ENCODE measurements at regions not wholly inside any gene's neighbourhood (a gene's known extent, or its start where the extent isn't known, plus 50 kb on each side); places are given as distances from the start of the nearest gene placed in this dataset.
"Not testable (repeated sequence)": the region's sequence is repeated elsewhere in the genome, so short reads cannot be mapped to it uniquely, and the experiment has no call there.

DNA sequence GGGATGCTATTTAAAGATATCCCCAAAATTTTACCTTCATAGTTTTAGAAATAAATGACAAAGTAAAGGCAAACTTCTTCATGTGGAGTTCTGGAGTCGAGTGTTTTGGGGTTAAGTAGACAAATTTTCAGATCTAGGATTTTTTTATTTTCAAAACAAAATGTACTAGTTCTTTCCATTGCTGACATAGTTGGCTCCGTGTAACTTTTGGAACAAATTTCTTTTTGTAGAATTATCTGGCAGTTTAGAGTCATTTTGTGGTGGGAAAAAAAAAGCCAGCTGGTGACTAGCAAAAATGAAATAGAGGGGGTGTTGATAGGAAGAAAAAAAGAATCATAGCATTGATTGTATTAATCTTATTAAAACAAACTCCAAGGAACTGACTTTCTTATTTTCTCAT, 131.6 kb upstream of the TCF21 start:
- DNase-seq = no peak

- DNase-seq = no peak
Observed at GRCh38 chr6:133758815-133759335, 130.0 kb upstream of the TCF21 start.

DNA sequence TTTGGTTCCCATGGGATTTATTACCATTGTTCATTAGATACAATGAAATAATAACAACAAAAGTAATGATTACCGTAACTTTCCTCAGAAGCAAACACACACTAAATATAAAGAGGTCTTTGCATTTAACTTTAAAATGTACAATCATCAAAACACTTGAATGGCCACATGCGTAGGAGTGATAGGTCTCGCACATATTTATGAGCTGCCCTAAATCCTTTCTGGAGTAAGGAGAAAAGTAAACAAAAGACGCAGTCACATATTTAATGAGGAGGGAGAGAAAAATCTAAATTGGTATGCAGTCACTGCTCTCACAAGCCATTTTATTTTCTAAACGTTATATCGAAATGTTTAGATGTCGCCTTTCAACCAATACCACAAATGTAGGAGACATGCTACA, 129.4 kb upstream of the TCF21 start:
- DNase-seq = no peak

DNA sequence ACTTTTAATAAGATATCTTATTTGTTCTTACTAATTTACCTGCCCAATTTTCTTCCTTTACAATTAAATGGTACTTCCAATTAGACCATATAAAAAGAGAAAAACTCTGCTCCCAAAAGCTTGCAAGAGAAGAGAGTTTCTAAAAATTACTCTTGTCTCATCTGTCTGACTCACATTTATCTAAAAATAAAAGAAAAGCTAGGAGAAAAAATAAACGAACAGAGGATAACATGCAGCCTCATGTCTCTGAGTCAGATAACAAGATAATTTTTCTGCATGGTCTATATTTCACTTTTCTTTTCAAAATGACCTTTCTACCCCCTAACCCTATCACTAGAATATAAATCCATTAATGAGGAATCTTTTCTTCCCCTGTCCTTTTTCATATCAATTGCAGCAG, 127.2 kb upstream of the TCF21 start:
- peak; percentile 37 for DNase-seq

GRCh38 chr6:133764008-133764753, 124.7 kb upstream of the TCF21 start:
- peak; percentile 82 for DNase-seq

GRCh38 chr6:133764754-133765208, 124.1 kb upstream of the TCF21 start:
- no peak for DNase-seq

GRCh38 chr6:133767357-133767970, 121.4 kb upstream of the TCF21 start:
- no peak for DNase-seq

- DNase-seq = no peak
Observed at GRCh38 chr6:133768656-133769295, 120.1 kb upstream of the TCF21 start.

DNA sequence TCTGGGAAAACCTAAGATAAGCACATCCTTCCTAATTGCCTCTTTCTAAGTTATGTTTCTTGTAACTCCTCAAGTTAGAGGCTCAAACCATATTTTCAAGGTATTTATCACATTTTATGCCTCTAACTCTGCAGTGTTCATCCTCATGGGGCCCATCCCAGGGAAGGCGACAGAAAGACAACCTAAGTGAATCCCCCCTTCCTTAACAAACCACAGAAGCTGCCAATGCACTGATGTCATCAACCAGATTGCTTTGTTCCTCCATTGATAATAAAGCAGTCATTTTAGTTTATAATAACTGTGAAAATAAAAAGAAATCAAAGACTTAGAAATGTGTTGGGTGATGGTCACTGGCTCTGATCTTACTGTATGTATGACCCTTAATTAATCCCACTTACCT, 119.5 kb upstream of the TCF21 start:
- DNase-seq = peak; percentile 64

DNA sequence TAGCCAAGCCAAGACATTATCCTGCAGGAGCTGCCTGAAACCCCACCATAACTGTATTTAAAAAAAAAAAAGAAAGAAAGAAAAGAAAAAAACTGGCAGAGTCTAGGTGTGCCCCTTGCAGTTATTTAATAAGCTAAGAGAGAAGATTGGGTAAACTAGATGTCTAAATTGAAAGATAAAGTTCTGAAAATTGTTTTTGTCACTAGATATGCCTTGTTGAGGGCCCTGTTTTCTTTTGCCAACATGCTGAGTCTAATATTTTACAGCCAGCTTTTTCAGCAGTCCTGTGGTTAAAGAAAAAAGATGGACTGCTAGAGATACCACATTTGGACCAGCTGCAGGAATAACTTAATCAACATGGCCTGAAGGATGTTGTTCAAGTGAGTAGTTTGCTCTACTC, 116.3 kb upstream of the TCF21 start:
- no peak for DNase-seq

DNA sequence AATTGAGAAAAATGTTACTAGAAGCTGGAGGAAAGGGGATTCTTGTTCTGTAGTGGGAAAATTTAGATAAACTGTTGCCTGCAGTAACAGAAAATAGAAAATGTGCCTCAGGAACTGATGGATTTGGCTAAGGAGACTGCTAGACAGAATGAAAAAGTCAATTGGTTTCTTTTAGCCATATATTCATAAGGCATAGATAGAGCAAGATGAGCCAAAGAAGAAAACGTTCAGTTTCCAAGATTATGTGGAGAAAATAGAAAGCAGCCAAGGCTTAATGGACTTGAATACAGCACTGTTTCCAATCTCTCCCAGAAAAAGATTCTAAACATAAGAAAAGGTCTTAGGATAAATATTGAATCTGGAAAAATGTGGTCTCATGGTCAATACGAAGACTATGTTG, 115.1 kb upstream of the TCF21 start:
- DNase-seq = no peak

DNA sequence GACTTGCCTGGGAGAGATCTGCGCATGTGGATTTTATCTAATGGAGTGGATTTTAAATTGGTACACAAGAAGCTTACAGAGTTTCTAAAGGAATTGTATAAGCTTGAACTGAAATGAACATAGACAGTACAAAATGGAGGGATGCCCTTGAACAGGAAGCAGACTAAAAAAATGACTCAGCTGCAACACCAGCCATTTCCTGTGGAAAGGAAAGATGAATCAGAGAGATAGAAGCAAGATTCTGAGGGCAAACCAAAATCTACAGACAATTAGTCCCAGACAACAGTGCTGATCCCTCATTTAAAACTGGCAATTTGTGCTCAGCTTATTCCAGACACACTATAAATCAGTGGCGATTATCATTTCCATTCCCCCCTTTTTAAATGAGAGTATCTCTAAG, 114.6 kb upstream of the TCF21 start:
- DNase-seq = peak; percentile 73

DNA sequence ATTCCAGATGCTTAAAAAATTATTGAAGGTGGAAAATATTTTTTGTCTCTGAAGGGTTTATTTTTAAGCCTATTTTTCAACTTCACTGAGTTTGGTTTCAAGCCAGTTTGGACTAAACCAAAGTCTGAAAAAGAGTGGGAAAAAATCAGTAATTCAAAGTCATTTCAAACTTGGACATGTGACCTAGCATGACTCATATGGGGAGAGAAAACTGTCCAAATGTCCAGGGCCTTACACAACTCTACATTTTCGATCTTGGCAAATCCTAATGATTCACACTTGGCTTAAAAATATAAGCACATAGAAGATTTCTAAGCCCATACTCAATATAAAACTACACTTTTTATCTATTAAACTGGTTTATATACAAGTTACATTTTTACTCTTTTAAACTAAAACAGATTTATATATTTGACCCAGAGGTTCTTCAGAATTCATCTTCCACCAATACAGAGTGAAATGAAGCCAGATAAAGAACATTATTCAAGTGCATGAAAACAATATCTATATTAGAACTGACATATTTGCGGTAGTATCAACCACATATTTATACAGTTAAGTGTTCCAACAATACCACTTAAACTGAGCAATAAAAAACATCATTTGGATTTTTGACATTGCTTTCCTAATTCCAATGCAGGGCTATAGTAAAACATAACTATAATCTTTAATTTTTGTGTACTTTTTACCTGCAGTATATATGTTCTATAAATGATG, 110.3 kb upstream of the TCF21 start:
- DNase-seq = peak; percentile 78

DNA sequence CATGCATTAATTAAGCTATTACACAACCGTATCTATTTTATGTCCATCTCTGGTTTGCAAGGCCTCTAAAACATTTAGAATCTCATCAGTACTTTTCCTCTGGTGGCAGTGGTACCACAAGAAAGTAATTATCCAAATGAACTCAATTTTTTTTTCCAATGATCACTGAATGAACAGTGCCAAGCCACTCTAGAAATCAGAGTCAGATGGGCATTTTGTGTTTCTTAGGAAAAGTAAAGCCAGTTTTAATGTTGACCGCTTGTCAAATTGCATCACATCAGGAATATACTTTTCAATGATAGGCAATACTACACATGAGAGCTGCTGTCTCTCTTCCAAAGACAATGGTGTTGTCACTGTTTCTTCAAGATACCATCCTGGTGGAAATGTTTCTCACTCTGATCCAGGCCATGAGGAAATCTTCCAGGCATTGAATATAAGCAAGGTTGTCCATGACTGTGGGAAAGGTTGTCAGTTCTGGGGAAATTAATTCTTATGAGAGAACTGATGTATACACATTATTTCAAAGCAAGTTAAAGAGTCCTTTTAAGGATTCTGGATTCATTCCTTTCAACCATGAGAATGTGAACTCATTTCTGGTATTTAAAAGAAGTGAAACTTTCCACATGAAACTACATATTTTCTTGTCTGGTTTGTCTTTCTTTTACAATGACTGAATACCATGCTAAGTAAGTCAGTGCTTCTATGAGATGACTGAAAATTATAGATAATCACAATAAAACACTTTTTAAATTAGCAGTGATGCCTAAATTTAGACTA, 108.8 kb upstream of the TCF21 start:
- peak; percentile 46 for DNase-seq

DNA sequence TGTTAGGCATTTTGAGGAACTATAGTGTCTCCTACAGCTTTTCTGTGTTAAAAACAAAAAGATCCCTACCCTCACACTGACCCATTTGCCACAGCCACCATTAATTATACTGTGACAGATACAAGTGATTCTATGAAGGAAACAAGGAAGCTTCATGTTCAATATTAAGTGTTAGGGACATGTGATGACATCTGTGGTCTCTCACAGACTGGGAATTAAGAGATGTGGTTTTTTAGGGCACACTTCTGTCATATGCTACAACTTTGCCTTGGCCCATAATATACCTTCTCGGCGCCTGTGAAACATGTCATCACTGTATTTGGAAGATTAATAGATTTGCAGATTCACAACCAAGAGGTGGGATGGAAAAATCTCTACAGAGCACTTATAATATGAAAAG, 102.9 kb upstream of the TCF21 start:
- peak; percentile 74 for DNase-seq

- DNase-seq = no peak
Observed at GRCh38 chr6:133787122-133787521, 101.8 kb upstream of the TCF21 start.

DNA sequence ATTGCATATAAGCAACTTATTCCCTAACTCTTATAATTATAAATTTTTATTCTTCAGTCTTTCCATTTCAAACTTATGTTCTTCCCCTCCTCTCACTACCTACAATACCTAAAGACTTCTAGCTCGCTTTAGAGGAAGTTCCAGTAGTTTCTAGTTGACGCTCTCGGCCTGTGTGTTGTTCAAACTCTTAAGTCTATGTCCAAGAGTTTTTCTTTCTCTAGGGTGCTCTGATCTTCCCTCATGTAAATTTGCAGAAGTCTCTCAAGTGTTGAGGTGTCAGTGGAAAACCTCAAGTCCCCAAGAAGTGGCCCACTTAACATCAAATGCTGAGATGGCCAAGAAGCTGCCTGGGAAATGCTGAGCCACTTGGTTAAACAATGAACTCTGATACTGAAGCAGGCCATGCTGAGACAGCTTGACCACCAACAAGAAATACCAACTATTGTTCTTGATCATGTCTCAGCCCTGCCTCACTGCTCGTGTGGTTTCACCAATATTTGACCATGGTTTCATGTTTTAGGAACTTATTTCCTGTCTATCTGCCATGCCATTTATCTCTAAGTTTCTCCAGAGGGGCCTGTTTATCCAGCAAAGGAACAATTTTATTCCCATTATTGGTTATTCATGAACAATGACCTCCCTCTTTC, 100.9 kb upstream of the TCF21 start:
- DNase-seq = no peak

GRCh38 chr6:133788556-133788955, 100.4 kb upstream of the TCF21 start:
- DNase-seq = no peak

DNA sequence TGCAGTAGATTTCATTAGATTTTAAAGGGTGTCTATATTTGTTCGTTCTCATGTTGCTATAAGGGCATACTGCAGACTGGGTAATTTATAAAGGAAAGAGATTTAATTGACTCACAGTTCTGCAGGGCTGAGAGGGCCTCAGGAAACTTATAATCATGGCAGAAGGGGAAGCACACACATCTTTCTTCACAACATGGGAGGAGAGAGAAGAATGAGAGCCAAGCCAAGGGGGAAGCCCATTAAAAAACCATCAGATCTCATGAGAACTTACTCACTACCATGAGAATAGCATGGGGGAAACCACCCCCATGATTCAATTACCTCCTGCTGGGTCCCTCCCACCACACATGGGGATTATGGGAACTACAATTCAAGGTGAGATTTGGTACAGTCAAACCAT, 99.5 kb upstream of the TCF21 start:
- not testable (repeated sequence) for DNase-seq

DNA sequence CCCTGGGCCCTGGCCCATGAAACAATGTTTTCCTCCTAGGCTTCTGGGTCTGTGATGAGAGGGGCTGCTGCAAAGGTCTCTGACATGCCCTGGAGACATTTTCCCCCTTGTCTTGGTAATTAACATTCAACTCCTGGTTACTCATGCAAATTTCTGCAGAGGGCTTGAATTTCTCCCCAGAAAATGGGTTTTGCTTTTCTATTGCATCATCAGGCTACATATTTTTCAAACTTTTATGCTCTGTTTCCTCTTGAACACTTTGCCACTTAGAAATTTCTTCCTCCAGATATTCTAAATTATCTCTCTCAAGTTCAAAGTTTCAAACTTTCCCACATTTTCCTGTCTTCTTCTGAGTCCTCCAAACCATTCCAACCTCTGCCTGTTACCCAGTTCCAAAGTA, 98.2 kb upstream of the TCF21 start:
- DNase-seq = not testable (repeated sequence)

- not testable (repeated sequence) for DNase-seq
Observed at GRCh38 chr6:133795051-133795450, 93.9 kb upstream of the TCF21 start.

DNA sequence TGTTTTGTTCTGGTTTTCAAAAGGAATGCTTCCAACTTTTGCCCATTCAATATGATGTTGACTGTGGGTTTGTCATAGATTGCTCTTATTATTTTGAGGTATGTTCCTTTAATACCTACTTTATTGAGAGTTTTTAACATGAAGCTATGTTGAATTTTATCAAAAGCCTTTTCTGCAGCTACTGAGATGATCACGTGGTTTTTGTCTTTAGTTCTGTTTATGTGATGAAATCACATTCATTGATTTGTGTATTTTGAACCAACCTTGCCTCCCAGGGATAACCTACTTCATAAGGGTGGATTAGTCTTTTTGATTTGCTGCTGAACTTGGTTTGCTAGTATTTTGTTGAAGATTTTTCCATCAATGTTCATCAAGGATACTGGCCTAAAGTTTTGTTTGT, 92.7 kb upstream of the TCF21 start:
- no peak for DNase-seq

All from fibroblast of skin of abdomen (primary cell).